Breast epithelium (tissue), 4 donors: ENCODE measurements at regions not wholly inside any gene's neighbourhood (a gene's known extent, or its start where the extent isn't known, plus 50 kb on each side); places are given as distances from the start of the nearest gene placed in this dataset.

Source experiments
- DNase-seq, 2 donors: peaks; one replicate each; pipeline ENCODE4 v3.0.0-alpha.2; 2019; ENCODE audit warnings: low spot score in 2 of 2
- H3K27ac ChIP-seq, 2 donors: fragments of 200-600 bp; sonication (generic) in 1 of 2; one replicate each; pipeline ENCODE4 v1.5.1; 2016 to 2019; ENCODE audit warnings: mild to moderate bottlenecking in 1 of 2
- H3K27me3 ChIP-seq, 2 donors: fragments of 200-600 bp; sonication (generic) in 1 of 2; one replicate each; pipeline versions ENCODE4 v1.5.1 to v1.6.0; 2017 to 2019; ENCODE audit warnings: control low read depth in 1 of 2, mild to moderate bottlenecking in 1 of 2
- H3K36me3 ChIP-seq: fragments of 200-600 bp; one replicate; pipeline ENCODE4 v1.5.1; 2019
- H3K4me1 ChIP-seq, 2 donors: fragments of 200-600 bp; sonication (generic); one replicate each; pipeline ENCODE4 v1.5.1; 2016 to 2019; ENCODE audit warnings: control low read depth in 1 of 2
- H3K4me3 ChIP-seq, 3 donors: fragments of 200-600 bp; sonication (generic); 1 replicate in 2 of 3; 2 replicates in 1 of 3; pipeline ENCODE4 v1.5.1; 2016 to 2019; ENCODE audit warnings: mild to moderate bottlenecking in 3 of 3, moderate library complexity in 2 of 3
- H3K9me3 ChIP-seq, 2 donors: fragments of 200-600 bp; sonication (generic) in 1 of 2; one replicate each; pipeline ENCODE4 v1.5.1; 2016 to 2019; ENCODE audit warnings: control low read depth in 1 of 2
- POLR2A ChIP-seq: fragments of 450-650 bp; IDR thresholded peaks from one replicate; pipeline ENCODE4 v1.6.1; 2016; ENCODE audit warnings: antibody characterized with exemption, mild to moderate bottlenecking, moderate library complexity
- POLR2AphosphoS5 ChIP-seq, 3 donors: sonication (generic); formaldehyde crosslinking; IDR thresholded peaks; one replicate each; pipeline ENCODE4 v1.6.1; 2017; ENCODE audit warnings: antibody characterized with exemption in 3 of 3
- intact Hi-C: fragments of 100-400 bp; cut with DNase I; formaldehyde crosslinking; loops from one replicate; pipeline ENCODE4 v1.15.1; 2023; ENCODE audit warnings: low total_unique reads
- TF ChIP-seq, protein P1 (sequence below), 3 donors: fragments of 450-650 bp; IDR thresholded peaks; one replicate each; pipeline ENCODE4 v1.5.1; 2016 to 2017; ENCODE audit warnings: antibody characterized with exemption in 3 of 3, mild to moderate bottlenecking in 3 of 3, moderate library complexity in 3 of 3

DNA sequence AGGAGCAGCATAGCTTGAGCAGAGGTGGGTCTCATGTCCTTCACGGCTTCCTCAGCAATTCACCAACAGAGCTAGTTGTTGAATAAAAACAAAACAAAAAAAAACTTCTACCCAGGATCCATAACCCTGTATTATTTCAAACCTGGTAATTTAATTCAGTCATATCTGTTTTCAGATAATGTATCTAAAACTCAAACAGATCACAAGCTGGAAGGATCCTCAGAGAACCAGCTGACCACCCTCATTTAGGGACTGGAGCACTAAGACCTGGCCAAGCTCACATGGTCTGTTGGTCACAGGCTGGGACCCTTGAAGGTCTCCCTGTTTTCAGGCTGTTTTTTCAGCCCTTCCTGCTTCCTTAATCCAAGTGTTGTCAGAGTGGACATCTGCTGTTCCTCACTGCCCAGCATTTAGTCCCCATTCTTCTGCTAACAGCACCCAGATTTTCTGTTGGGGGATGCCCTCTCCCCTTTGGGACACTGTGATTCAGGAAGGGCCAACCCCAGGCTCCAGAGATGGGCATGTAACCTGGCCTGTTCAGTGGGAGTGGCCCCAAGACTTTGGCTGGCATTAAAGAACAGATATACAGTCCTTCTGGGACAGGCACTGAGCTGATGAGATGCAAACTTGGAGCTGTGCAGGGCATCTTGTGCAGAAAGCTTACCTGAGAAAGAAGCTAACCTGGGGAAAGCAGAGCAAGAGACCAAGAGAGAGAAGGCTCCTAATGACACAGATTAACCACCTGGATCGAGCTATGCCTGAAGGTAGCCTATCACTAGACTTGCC, 78.8 kb upstream of the SPATA12 start:
- Histone ChIP-seq H3K36me3 (no peaks in the 10 kb centered on the region), H3K9me3 (no peaks in the 10 kb centered on the region), H3K27me3 (no peaks in the 10 kb centered on the region), H3K27ac (no peak overlapping the region), H3K4me3 (no peak overlapping the region), H3K4me1 (no peaks in the 10 kb centered on the region)
- intact Hi-C loops = loop anchor here (10.0 kb wide), 1 partner anchor 277 kb away; no protein-coding TSS in a partner anchor
- TF ChIP-seq POLR2AphosphoS5 (IDR thresholded peaks at IDR 0.05) (no peak), POLR2A (no peak)
- TF ChIP-seq, protein P1, sequence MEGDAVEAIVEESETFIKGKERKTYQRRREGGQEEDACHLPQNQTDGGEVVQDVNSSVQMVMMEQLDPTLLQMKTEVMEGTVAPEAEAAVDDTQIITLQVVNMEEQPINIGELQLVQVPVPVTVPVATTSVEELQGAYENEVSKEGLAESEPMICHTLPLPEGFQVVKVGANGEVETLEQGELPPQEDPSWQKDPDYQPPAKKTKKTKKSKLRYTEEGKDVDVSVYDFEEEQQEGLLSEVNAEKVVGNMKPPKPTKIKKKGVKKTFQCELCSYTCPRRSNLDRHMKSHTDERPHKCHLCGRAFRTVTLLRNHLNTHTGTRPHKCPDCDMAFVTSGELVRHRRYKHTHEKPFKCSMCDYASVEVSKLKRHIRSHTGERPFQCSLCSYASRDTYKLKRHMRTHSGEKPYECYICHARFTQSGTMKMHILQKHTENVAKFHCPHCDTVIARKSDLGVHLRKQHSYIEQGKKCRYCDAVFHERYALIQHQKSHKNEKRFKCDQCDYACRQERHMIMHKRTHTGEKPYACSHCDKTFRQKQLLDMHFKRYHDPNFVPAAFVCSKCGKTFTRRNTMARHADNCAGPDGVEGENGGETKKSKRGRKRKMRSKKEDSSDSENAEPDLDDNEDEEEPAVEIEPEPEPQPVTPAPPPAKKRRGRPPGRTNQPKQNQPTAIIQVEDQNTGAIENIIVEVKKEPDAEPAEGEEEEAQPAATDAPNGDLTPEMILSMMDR (IDR thresholded peaks at IDR 0.05) = no peak
- DNase-seq = no peak

DNA sequence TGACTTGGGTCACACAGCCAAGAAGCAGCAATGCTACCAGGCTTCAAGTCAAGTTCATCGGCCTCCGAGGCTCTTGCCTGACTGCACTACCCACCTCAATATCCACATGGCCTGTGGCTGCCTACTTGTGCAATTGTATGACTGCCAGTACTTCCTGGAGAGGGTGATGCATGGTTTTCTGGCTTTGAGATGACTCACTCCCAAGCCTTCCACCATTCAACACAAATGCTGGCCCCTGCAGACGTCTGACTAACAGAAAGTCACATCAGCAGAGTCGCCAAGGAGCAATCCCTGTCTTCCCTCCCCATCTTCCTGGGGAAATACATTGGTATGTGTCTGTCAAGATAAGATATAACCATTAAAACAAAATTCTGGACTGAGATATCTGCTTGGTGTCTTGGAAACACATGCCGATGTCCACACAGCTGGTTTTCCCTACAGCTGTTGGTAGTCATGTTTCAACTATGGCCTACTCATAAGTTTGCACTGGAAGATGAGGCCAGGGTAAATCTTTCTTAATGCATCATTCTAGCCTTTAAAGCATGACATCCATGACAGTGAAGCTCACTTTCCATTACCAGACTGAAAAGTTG, 79.6 kb upstream of the SPATA12 start:
- TF ChIP-seq POLR2A (no peak), POLR2AphosphoS5 (IDR thresholded peaks at IDR 0.05) (peak in 1 of 3 donors; percentile 36)
- TF ChIP-seq, protein P1 (IDR thresholded peaks at IDR 0.05) = no peak
- H3K9me3 ChIP-seq = no peaks in the 10 kb centered on the region
- no peaks in the 10 kb centered on the region for H3K27me3 ChIP-seq
- H3K36me3 ChIP-seq = no peaks in the 10 kb centered on the region
- H3K27ac ChIP-seq = no peak overlapping the region
- DNase-seq = no peak
- H3K4me1 ChIP-seq = no peaks in the 10 kb centered on the region
- H3K4me3 ChIP-seq = no peak overlapping the region
- intact Hi-C loops = loop anchor here (10.0 kb wide), 1 partner anchor 276 kb away; no protein-coding TSS in a partner anchor

DNA sequence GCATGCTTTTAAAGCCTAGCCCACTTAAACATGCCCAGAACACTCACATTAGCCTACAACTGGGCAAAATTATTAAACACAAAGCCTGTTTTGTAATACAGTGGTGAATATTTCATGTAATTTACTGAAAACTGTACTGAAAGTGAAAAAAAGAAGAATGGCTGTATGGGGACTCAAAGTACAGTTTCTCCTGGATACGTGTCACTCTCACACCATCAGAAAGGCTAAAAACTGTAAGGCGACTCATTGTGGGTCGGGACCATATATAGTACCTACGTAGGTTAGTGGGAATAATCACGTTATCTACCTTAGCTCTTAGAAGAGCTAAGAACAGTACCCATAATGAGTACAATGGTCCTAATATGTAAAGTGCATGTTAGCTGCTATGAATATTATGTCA, 80.2 kb upstream of the SPATA12 start:
- TF ChIP-seq POLR2AphosphoS5 (IDR thresholded peaks at IDR 0.05) (no peak), POLR2A (no peak)
- TF ChIP-seq, protein P1 (IDR thresholded peaks at IDR 0.05) = no peak
- Histone ChIP-seq H3K36me3 (no peaks in the 10 kb centered on the region), H3K4me3 (no peak overlapping the region), H3K27me3 (no peaks in the 10 kb centered on the region), H3K4me1 (no peaks in the 10 kb centered on the region), H3K27ac (no peak overlapping the region), H3K9me3 (no peaks in the 10 kb centered on the region)
- no peak for DNase-seq
- intact Hi-C loops = loop anchor here (10.0 kb wide), 1 partner anchor 275 kb away; no protein-coding TSS in a partner anchor

DNA sequence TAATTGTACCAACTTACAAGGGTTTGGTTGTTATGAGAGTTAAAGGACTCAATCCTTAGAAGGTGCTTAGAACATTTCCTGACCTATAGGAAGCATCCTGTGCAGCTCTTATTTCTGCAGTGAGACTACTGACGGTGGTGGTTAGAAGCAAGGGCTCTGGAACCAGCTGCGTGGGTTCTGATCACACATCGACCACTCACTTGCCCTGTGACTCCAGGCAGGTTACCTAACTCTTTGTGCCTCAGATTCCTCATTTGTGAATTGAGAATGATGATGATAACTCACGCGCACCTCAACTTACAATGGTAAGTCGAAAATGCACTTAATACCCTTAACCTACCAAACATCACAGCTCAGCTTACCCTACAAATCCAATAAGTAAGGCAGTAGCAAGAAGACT, 80.7 kb upstream of the SPATA12 start:
- TF ChIP-seq, protein P1 (IDR thresholded peaks at IDR 0.05) = no peak
- TF ChIP-seq POLR2A = no peak
- no peak for TF ChIP-seq POLR2AphosphoS5 (IDR thresholded peaks at IDR 0.05)
- H3K27ac ChIP-seq = no peak overlapping the region
- H3K4me1 ChIP-seq = no peaks in the 10 kb centered on the region
- no peaks in the 10 kb centered on the region for H3K9me3 ChIP-seq
- no peaks in the 10 kb centered on the region for H3K27me3 ChIP-seq
- H3K4me3 ChIP-seq = no peak overlapping the region
- DNase-seq = no peak
- H3K36me3 ChIP-seq = no peaks in the 10 kb centered on the region
- intact Hi-C loops = loop anchor here (10.0 kb wide), 1 partner anchor 275 kb away; no protein-coding TSS in a partner anchor

DNA sequence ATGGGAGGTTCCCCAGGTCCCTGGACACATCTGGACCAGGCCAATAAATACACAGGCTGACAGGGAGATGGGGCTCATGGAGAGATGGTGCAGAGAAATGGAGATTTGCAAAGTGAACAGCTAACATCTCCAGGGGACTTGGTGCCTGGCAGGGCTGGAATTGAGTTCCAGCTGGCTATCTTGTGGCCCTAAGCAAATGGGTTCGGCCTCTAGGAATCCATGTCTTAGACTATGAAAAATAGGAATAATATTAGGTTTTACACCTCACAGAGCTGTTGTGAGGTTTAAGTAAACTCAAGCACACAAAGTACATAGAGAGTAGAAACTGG, 82.9 kb upstream of the SPATA12 start:
- Histone ChIP-seq H3K4me3 (no peak overlapping the region), H3K4me1 (no peaks in the 10 kb centered on the region), H3K27ac (no peak overlapping the region), H3K9me3 (no peaks in the 10 kb centered on the region), H3K36me3 (no peaks in the 10 kb centered on the region), H3K27me3 (no peaks in the 10 kb centered on the region)
- TF ChIP-seq POLR2A (no peak), POLR2AphosphoS5 (IDR thresholded peaks at IDR 0.05) (no peak)
- TF ChIP-seq, protein P1 (IDR thresholded peaks at IDR 0.05) = no peak
- intact Hi-C loops = no loop called here
- no peak for DNase-seq
